HG03108 (cell line): ENCODE measurements at regions not wholly inside any gene's neighbourhood (a gene's known extent, or its start where the extent isn't known, plus 50 kb on each side); places are given as distances from the start of the nearest gene placed in this dataset.
"Not testable (repeated sequence)": the region's sequence is repeated elsewhere in the genome, so short reads cannot be mapped to it uniquely, and the experiment has no call there.

Experiments used
- ATAC-seq: cut with Tn5 transposase; IDR thresholded peaks from one replicate; pipeline ENCODE4 v1.9.1; 2021; ENCODE audit warnings: moderate library complexity; ENCODE audit not compliant: unreplicated experiment

DNA sequence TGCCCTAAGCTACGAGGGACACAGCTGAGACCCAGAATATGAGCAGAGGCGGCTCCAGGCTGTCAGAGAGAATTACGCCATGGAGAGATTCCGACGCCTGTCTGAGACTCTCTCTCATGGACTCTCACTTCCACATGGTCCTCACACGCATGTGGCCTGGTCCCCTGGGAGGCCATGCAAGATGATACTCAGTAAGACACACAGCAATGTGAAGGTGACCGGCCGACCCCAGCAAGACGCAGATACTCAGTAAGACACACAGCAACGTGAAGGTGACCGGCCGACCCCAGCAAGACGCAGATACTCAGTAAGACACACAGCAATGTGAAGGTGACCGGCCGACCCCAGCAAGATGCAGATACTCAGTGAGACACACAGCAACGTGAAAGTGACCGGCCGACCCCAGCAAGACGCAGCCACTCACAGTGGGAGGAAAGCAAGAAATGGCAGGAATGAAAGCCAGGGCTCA lies 400.8 kb upstream of the MYT1L start:
- no peak for ATAC-seq

DNA sequence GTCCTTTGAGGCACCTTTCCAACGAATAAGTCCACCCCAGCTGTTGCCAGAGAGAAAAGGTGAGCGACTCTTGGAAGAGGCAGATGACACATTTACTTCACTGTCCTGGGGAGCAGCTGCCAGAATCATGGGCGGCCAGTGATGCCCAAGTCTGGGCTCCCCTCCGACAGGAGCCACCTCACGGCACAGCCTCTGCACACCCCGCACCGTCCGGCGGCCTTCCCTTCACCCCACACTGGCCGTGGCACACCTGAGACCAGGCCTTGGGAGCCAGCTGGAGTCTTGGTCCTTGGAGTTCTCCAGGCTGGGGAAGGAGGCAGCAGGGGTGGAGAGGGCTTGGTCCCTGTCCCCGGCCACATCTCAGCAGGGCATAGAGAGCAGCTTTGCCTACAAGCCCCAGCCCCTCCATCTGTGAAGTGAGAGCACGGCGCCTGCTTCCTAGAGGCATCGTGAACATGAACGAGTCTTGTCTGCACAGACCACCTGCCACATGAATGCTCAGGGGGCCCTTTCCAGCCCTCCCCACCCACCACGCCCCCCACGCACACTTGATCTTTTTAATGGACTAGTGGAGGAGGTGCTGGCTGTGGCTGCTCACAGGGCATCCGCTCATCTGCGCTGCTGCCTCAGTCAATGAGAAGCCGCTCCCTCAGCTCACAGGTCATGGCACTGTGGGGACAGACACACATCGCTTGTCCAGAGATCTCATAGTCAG lies 400.2 kb upstream of the MYT1L start:
- ATAC-seq, result no peak

GRCh38 chr2:2730301-2730833 lies 399.3 kb upstream of the MYT1L start:
- ATAC-seq, result no peak

GRCh38 chr2:2729246-2729645 lies 398.2 kb upstream of the MYT1L start:
- no peak for ATAC-seq

DNA sequence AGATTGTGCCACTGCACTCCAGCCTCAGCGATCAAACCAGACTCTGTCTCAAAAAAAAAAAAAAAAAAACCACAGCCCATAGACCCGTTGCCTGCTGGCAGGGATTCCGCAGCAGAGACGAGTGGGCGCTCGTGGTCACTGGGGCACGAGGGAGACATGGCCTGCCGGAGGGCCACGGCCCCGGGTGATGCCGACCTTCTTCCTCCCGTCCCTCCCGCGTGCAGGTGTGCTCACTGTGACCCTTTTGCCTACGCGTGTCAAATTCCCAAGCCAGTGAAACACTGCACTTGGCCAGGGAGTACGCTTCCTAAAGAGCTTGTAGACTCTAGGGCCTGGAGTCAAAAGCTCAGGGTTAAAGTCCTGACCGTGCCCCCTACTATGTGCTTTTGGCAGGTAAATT lies 397.6 kb upstream of the MYT1L start:
- no peak for ATAC-seq

- no peak for ATAC-seq
Observed at GRCh38 chr2:2727876-2728511, 396.9 kb upstream of the MYT1L start.

DNA sequence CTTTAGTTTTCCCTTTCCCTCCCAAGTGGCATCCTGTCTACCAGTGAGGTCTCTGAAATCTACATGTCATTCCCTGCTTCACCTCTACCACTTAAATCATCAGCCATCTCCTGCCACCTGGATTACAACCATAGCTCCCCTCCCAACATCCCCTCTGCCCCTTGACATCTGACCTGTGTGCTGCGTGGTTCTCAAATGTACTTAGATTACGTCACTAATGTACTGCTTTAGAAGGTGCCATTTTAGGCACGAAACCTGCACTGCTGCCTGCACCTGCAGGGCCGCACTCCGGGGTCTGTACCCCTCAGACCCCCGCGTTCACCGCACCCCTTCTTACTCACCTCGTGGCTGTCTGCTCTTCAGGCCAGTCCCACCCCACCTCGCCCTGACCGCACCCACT lies 395.1 kb upstream of the MYT1L start:
- ATAC-seq, result no peak

DNA sequence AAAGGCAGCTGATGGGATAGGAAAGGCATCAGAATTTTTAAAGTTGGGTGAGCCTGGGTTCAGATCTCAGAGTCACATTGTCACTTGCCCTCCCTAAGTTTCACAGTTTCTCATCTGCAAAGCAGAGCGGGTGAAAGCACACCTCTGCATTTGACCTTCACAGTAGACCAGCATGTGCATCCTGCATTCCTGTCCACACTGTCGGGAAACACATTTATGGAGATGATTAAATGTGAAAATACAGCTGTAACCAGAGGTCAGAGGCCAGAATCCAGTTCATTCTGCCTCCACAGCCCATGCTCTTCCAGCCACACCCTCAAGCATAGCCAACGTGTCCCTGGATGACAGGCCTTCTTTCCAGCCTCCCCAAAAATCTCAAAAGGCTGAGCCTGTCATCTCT lies 392.0 kb upstream of the MYT1L start:
- ATAC-seq, result no peak

DNA sequence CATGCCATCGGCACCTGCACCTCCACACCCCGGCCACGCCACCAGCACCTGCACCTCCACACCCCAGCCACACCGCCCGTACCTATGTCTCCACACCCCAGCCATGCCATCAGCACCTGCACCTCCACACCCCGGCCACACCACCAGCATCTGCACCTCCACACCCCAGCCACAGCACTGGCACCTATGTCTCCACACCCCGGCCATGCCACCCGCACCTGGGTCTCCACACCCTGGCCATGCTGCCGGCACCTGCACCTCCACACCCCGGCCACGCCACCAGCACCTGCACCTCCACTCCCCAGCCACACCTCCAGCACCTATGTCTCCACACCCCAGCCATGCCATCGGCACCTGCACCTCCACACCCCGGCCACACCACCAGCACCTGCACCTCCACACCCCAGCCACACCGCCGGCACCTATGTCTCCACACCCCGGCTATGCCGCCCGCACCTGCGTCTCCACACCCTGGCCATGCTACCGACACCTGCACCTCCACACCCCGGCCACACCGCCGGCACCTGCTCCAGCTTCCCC lies 390.3 kb upstream of the MYT1L start:
- ATAC-seq, result no peak

DNA sequence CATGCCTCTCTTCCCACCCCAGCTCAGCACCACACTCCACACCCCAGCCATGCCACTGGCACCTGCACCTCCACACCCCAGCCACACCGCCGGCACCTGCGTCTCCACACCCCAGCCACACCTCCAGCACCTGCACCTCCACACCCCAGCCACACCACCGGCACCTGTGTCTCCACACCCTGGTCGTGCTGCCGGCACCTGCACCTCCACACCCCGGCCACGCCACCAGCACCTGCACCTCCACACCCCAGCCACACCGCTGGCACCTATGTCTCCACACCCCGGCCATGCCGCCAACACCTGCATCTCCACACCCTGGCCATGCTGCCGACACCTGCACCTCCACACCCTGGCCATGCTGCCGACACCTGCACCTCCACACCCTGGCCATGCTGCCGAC lies 389.7 kb upstream of the MYT1L start:
- not testable (repeated sequence) for ATAC-seq

- ATAC-seq, result no peak
Observed at GRCh38 chr2:2720351-2720750, 389.3 kb upstream of the MYT1L start.

- ATAC-seq, result no peak
Observed at GRCh38 chr2:2719781-2720180, 388.7 kb upstream of the MYT1L start.

- no peak for ATAC-seq
Observed at GRCh38 chr2:2719015-2719414, 387.9 kb upstream of the MYT1L start.

DNA sequence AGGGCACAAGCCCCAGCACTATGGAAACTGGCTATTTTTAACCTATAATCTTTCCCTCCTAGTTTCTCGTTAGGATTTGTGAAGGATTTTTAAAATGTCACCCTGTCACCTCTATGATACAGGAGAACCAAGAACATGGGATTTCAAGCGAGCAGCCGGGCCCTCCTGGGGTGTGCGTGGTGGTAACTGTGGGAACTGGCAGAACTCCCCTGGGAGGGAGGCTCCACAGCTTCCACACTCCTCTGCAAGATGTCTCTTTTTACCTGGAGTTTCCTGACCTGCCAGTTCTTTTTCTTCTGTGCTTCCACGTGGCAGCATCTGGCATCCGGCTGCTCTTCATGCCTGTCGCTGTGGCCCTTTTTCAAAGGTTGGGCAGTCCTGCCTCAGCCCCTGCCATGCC lies 386.3 kb upstream of the MYT1L start:
- no peak for ATAC-seq

- no peak for ATAC-seq
Observed at GRCh38 chr2:2716771-2717170, 385.7 kb upstream of the MYT1L start.

DNA sequence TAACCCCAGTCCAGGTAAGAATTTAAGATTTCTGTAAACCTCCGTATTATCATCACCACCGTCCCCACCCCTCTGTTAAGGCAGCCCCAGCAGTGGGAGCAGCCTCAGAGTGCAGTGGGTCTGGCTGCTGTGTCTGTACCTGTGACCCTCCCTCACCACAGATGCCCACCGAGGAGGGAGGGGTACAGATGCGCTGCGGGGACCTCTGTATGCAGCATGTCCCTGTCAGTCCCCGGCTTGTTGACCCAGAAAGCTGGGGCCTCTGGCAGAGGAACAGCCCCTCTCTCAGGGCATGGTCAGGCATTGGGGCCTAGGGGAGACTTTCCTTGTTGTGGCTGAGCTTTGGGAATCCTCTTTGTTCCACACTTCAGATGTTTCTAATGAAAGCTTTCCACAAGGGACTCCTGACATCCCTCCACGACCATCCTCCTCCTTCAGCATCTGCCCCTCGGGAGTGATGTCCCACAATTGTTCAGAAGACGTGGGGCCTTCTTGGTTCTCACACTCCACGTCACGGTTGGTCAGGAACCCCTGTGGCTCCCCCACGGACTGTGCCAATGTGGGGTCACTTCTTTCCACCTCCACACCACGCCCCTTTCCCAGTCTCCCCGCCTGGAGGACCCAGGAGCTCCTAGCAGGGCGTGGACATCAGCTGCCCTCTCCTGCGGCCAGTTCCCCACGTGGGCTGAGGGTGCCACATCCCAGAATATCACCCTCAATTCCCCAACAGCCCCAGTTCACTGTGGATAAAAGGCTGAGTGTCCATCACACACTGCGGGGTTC lies 384.2 kb upstream of the MYT1L start:
- ATAC-seq, result no peak

DNA sequence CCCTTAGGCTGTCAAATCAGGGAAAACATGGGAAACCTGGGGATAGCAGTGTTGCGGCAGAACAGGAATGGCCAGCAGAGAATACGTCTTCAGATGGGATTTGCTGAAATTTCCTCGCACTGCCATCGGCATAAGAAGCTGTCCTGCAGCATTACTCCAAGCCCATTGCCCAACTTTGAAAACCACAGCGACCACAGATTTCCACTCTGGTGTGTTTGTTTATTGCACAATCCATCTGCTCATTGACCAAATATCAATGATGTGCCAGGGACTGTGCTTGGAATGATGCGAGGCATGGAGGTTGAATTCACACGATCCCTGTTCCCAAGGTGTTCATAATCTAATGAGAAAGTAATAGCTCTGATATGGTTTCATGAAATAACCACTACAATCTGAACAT lies 383.3 kb upstream of the MYT1L start:
- ATAC-seq, result no peak

DNA sequence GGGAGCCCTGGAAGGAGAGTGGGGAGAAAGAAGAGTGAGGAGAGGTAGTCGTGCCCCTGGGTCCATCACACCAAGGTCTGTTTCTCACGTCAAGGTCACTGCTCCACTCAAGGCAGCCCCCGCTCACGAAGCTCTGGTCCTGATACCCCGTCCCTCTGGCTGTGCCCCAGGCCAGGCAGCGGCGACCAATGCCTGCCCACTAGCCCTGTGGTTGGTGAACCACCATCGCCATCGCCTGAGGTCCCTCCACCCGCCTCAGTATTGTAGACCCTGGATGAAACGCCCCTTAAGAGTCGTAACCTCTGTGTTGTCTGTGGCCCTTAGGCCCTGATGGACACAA lies 378.3 kb upstream of the MYT1L start:
- ATAC-seq, result no peak

GRCh38 chr2:2708575-2709430 lies 377.7 kb upstream of the MYT1L start:
- ATAC-seq, result no peak

- no peak for ATAC-seq
Observed at GRCh38 chr2:2707206-2707991, 376.3 kb upstream of the MYT1L start.
